ENCODE measurements at regions not wholly inside any gene's neighbourhood (a gene's known extent, or its start where the extent isn't known, plus 50 kb on each side); places are given as distances from the start of the nearest gene placed in this dataset.

DNA sequence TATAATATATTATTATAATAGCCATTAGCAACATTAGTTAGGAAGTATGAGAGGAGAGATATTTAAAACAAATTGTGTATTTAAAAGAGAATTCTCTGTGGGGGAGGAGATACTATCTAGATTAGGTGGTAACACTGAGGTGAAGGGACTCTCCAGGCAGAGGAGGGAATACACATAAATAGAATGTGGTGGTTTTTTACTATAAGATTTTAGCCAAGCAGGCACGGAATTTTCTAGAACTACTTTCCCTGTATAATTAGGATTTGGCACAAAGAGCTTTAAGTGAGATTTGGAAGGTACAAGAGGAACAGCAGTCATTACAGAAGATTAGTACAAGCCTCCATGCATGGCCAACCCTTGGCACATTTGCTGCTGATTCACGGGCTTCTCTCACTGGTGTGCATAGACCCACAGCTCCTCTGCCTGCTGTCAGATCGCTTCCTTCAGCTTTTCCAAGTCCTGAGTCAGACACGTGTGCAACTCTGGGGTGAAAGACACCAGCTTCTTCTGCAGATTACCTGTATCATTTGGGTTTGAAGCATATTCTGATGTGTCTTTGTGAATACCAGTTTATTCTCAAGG is 685.5 kb downstream of the KCTD8 start:
- H3K4me3 ChIP-seq (ENCODE audit: low read length) = no peak overlapping the region

DNA sequence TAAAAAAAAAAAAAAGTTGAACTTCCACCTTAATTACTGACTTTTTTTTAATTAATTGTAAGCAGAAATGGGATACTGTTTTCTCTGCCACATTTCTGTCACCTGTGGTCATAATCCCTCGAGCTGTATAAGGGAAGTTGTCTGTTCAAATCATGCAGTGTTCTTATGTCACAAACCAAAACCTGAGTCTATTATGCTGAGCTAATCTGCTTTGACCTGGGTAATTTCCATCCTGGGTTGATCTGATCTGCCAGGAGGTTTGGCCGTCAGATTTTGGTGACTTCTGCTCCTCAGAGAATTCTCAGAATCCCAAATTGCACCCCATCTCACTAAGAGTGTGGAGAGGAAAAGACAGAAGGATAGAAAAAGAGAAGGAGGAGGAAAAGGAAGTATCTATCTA is 683.1 kb downstream of the KCTD8 start:
- TF ChIP-seq, protein P1, sequence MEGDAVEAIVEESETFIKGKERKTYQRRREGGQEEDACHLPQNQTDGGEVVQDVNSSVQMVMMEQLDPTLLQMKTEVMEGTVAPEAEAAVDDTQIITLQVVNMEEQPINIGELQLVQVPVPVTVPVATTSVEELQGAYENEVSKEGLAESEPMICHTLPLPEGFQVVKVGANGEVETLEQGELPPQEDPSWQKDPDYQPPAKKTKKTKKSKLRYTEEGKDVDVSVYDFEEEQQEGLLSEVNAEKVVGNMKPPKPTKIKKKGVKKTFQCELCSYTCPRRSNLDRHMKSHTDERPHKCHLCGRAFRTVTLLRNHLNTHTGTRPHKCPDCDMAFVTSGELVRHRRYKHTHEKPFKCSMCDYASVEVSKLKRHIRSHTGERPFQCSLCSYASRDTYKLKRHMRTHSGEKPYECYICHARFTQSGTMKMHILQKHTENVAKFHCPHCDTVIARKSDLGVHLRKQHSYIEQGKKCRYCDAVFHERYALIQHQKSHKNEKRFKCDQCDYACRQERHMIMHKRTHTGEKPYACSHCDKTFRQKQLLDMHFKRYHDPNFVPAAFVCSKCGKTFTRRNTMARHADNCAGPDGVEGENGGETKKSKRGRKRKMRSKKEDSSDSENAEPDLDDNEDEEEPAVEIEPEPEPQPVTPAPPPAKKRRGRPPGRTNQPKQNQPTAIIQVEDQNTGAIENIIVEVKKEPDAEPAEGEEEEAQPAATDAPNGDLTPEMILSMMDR (conservative IDR thresholded peaks at IDR 0.05; ENCODE audit: low read length) = no peak
- DNase-seq (ENCODE audit: low read depth) = no peak
- H3K4me3 ChIP-seq (ENCODE audit: low read length) = no peak overlapping the region

More for the DNA sequence above, 685.5 kb downstream of the KCTD8 start:
- no peak for DNase-seq (ENCODE audit: low read depth)
- TF ChIP-seq, protein P1 (conservative IDR thresholded peaks at IDR 0.05; ENCODE audit: low read length) = no peak

DNA sequence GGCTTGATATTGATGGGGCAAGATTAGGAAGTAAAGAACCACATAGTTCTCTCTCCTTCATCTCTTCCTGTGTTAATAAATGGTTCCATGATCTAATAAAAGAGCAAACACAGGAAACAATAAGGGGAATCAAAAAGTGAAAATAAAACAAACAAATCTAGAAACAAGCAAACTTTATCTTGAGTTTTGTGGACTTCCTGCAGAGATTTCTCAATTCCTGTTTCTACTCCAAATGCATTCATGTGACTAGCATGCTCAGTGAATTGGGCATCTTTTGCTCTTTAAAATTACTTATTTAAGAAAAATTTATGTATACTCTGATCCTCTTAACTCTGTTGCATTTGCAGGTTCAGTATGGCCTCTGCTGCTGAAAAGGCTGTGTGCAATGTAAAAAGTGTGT is 682.0 kb downstream of the KCTD8 start:
- TF ChIP-seq, protein P1 (conservative IDR thresholded peaks at IDR 0.05; ENCODE audit: low read length) = no peak
- no peak for DNase-seq (ENCODE audit: low read depth)
- H3K4me3 ChIP-seq (ENCODE audit: low read length) = no peak overlapping the region

DNA sequence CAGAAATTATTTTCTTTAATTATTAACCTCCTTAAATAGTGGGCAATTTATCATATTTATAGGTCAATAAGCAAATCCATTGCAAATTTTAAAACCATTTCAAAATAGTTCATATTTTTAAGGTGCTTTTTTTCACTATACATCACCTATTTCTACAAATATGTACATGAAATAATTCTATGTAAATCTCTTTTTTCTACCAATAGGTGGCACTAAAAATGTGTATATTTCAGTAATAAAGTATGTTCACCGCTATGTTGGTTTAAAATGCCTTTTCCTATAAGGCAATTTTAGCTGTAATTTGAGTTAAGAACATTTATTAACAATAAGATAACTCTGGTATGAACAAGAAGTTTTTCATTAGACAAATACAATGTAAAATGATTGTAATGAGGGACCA is 672.2 kb downstream of the KCTD8 start:
- no peak for DNase-seq (ENCODE audit: low read depth)
- no peak overlapping the region for H3K4me3 ChIP-seq (ENCODE audit: low read length)
- TF ChIP-seq, protein P1 (conservative IDR thresholded peaks at IDR 0.05; ENCODE audit: low read length) = no peak

DNA sequence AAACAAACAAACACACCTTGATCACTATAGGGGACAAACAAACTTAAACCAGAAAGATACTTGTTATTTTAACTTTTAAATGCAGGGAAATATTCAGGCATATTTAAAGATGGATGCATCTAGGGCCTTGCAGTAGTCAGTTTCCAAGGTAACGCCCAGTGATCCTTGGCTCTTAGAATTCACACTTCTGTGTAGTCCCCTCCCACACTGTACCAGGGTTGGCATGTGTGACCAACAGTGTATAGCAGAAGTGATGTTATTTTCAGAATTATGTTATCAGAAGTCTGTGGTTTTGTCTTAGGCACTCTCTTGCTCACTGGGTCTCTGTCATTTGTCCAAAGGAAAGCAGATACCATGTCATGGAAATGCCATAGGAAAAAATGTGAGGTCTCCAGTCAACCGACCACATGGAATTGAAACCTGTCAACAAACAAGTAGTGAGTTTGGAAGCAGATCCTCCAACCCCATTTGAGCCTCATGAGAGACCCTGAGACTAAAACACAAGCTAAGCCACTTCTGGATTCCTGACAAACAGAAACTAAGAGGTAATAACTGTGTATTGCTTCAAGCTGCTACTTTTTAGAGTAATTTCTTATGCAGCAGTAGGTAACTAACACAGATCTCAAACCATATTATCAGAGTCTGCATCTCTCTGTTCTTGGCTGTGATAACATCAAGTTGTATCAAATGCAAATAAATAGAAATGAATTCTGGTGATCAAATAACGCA is 670.3 kb downstream of the KCTD8 start:
- DNase-seq (ENCODE audit: low read depth) = no peak
- TF ChIP-seq, protein P1 (conservative IDR thresholded peaks at IDR 0.05; ENCODE audit: low read length) = no peak
- H3K4me3 ChIP-seq (ENCODE audit: low read length) = no peak overlapping the region

DNA sequence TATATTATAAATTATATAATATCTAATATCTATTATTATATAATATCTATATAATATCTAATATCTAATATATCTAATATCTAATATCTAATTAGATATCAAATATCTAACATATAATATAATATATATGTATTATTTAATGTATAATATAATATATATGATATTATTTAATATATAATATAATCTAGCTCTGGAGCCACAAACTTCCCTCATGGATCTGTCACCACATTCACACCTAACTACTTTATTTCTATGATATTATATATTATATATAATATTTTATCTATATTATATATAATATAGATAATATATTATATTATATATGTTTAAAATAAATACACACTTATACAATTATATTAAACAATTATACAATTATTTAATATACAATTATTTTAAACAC is 667.5 kb downstream of the KCTD8 start:
- TF ChIP-seq, protein P1 (conservative IDR thresholded peaks at IDR 0.05; ENCODE audit: low read length) = no peak
- no peak for DNase-seq (ENCODE audit: low read depth)

GRCh38 chr4:43782391-43782790 is 666.2 kb downstream of the KCTD8 start:
- H3K4me3 ChIP-seq (ENCODE audit: low read length) = no peak overlapping the region
- no peak for DNase-seq (ENCODE audit: low read depth)
- TF ChIP-seq, protein P1 (conservative IDR thresholded peaks at IDR 0.05; ENCODE audit: low read length) = no peak

More for the DNA sequence above, 667.5 kb downstream of the KCTD8 start:
- no peak overlapping the region for H3K4me3 ChIP-seq (ENCODE audit: low read length)

Data from AG10803 (cell line).